Esophagus muscularis mucosa (tissue), 4 donors: ENCODE measurements at regions not wholly inside any gene's neighbourhood (a gene's known extent, or its start where the extent isn't known, plus 50 kb on each side); places are given as distances from the start of the nearest gene placed in this dataset.

Source experiments
- DNase-seq: peaks from one replicate; pipeline ENCODE4 v3.0.0-alpha.2; 2017; ENCODE audit errors: extremely low spot score
- H3K27ac ChIP-seq, 4 donors: fragments of 200-600 bp; sonication (generic); replicated peaks in 1 of 4; 1 replicate in 3 of 4; 2 replicates in 1 of 4; pipeline ENCODE4 v1.5.1; 2016 to 2019; ENCODE audit warnings: mild to moderate bottlenecking in 1 of 4
- H3K27me3 ChIP-seq, 4 donors: fragments of 200-600 bp; sonication (generic); one replicate each; pipeline versions ENCODE4 v1.5.1 to v1.6.0; 2016 to 2019
- H3K36me3 ChIP-seq, 4 donors: fragments of 200-600 bp; sonication (generic); one replicate each; pipeline ENCODE4 v1.5.1; 2016 to 2019
- H3K4me1 ChIP-seq, 4 donors: fragments of 200-600 bp; sonication (generic); one replicate each; pipeline ENCODE4 v1.5.1; 2016 to 2019
- H3K4me3 ChIP-seq, 4 donors: fragments of 200-600 bp; sonication (generic); 1 replicate in 2 of 4; 2 replicates in 2 of 4; pipeline ENCODE4 v1.5.1; 2016 to 2019; ENCODE audit warnings: mild to moderate bottlenecking in 4 of 4, moderate library complexity in 1 of 4
- H3K9me3 ChIP-seq, 4 donors: fragments of 200-600 bp; sonication (generic); 1 replicate in 3 of 4; 2 replicates in 1 of 4; pipeline ENCODE4 v1.5.1; 2016 to 2019
- EP300 ChIP-seq: sonication (generic); formaldehyde crosslinking; IDR thresholded peaks from one replicate; pipeline ENCODE4 v1.6.1; 2017; ENCODE audit warnings: antibody characterized with exemption
- POLR2A ChIP-seq: fragments of 450-650 bp; IDR thresholded peaks from one replicate; pipeline ENCODE4 v1.6.1; 2017; ENCODE audit warnings: antibody characterized with exemption, moderate library complexity, mild to moderate bottlenecking, low read depth
- POLR2AphosphoS5 ChIP-seq, 2 donors: sonication (generic); formaldehyde crosslinking; IDR thresholded peaks; one replicate each; pipeline ENCODE4 v1.6.1; 2017; ENCODE audit warnings: antibody characterized with exemption in 2 of 2
- WGBS: methylation state at CpG from one replicate; pipeline ENCODE4 v1.1.5; 2018; 5-methylcytosine and 5-hydroxymethylcytosine counted together
- intact Hi-C: fragments of 100-400 bp; cut with DNase I; formaldehyde crosslinking; loops from one replicate; pipeline ENCODE4 v1.15.1; 2023
- TF ChIP-seq, protein P1 (sequence below), 3 experiments: fragments of 200-600 bp in 2 of 3; fragments of 450-650 bp in 1 of 3; sonication (generic) in 2 of 3; IDR thresholded peaks; one replicate each; pipeline ENCODE4 v1.5.1; 2017 to 2019; ENCODE audit warnings: antibody characterized with exemption in 3 of 3, mild to moderate bottlenecking in 2 of 3, moderate library complexity in 1 of 3

GRCh38 chr1:222046684-222047263, 304.9 kb upstream of the DUSP10 start:
- no peak for TF ChIP-seq POLR2AphosphoS5 (IDR thresholded peaks at IDR 0.05)
- no peak for TF ChIP-seq EP300
- TF ChIP-seq, protein P1, sequence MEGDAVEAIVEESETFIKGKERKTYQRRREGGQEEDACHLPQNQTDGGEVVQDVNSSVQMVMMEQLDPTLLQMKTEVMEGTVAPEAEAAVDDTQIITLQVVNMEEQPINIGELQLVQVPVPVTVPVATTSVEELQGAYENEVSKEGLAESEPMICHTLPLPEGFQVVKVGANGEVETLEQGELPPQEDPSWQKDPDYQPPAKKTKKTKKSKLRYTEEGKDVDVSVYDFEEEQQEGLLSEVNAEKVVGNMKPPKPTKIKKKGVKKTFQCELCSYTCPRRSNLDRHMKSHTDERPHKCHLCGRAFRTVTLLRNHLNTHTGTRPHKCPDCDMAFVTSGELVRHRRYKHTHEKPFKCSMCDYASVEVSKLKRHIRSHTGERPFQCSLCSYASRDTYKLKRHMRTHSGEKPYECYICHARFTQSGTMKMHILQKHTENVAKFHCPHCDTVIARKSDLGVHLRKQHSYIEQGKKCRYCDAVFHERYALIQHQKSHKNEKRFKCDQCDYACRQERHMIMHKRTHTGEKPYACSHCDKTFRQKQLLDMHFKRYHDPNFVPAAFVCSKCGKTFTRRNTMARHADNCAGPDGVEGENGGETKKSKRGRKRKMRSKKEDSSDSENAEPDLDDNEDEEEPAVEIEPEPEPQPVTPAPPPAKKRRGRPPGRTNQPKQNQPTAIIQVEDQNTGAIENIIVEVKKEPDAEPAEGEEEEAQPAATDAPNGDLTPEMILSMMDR (IDR thresholded peaks at IDR 0.05), result no peak
- no peak overlapping the region for H3K4me3 ChIP-seq
- 85% methylated on average over 3 of the region's 3 CpGs for WGBS
- intact Hi-C loops, result no loop called here
- no peak overlapping the region for H3K27ac ChIP-seq
- no peak for DNase-seq
- peaks cover 12 to 20% (median 16%) of the 10 kb centered on the region in 4 donors for H3K4me1 ChIP-seq
- H3K36me3 ChIP-seq, result no peaks in the 10 kb centered on the region
- no peaks in the 10 kb centered on the region for H3K9me3 ChIP-seq
- no peaks in the 10 kb centered on the region for H3K27me3 ChIP-seq

GRCh38 chr1:222045786-222046185, 303.9 kb upstream of the DUSP10 start:
- Histone ChIP-seq H3K27me3 (no peaks in the 10 kb centered on the region), H3K27ac (no peak overlapping the region), H3K36me3 (no peaks in the 10 kb centered on the region), H3K9me3 (no peaks in the 10 kb centered on the region), H3K4me1 (peaks cover 12 to 20% (median 16%) of the 10 kb centered on the region in 4 donors), H3K4me3 (no peak overlapping the region)
- TF ChIP-seq POLR2A (no peak), EP300 (no peak), POLR2AphosphoS5 (IDR thresholded peaks at IDR 0.05) (no peak)
- TF ChIP-seq, protein P1 (IDR thresholded peaks at IDR 0.05), result no peak
- no peak for DNase-seq
- 88% methylated on average over 3 of the region's 3 CpGs for WGBS
- intact Hi-C loops, result no loop called here

DNA sequence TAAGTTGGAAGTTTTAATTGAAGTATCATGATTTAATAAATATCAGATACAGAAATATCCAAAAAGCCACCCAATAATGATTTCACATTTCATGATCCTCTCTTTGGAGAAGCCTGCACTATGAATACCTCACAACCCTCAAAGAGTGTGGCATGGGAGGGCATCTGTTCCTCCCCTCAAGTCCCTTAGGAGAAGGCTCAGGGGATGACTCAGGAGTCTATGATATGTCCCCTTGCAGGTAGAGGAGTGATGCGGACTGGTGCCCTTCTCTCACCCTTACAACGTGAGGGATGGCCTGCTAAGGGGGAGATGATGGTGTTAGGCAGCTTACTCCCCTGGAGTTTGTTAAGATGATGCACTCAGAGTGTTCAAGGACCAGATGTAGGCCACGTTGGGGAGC, 303.3 kb upstream of the DUSP10 start:
- intact Hi-C loops, result no loop called here

GRCh38 chr1:222043444-222044292, 301.8 kb upstream of the DUSP10 start:
- no peak for DNase-seq
- H3K4me1 ChIP-seq, result peaks cover 16 to 20% (median 17%) of the 10 kb centered on the region in 4 donors
- H3K4me3 ChIP-seq, result no peak overlapping the region
- TF ChIP-seq, protein P1 (IDR thresholded peaks at IDR 0.05), result no peak
- TF ChIP-seq POLR2AphosphoS5 (IDR thresholded peaks at IDR 0.05) (no peak), POLR2A (no peak)
- H3K27ac ChIP-seq, result peak overlapping the region; percentile 7 to 70 (median 44)
- 42% methylated on average over 9 of the region's 9 CpGs for WGBS
- no peaks in the 10 kb centered on the region for H3K9me3 ChIP-seq
- H3K36me3 ChIP-seq, result no peaks in the 10 kb centered on the region
- H3K27me3 ChIP-seq, result no peaks in the 10 kb centered on the region
- intact Hi-C loops, result no loop called here

More for the DNA sequence above, 303.3 kb upstream of the DUSP10 start:
- Histone ChIP-seq H3K36me3 (no peaks in the 10 kb centered on the region), H3K4me3 (no peak overlapping the region), H3K4me1 (peaks cover 16 to 20% (median 16%) of the 10 kb centered on the region in 4 donors), H3K27ac (no peak overlapping the region), H3K27me3 (no peaks in the 10 kb centered on the region), H3K9me3 (no peaks in the 10 kb centered on the region)
- TF ChIP-seq, protein P1 (IDR thresholded peaks at IDR 0.05), result no peak
- TF ChIP-seq POLR2AphosphoS5 (IDR thresholded peaks at IDR 0.05) (no peak), EP300 (no peak), POLR2A (no peak)
- no peak for DNase-seq
- WGBS, result 94% methylated on average over 3 of the region's 3 CpGs
